Hepatocyte (in vitro differentiated cells): ENCODE measurements at regions not wholly inside any gene's neighbourhood (a gene's known extent, or its start where the extent isn't known, plus 50 kb on each side); places are given as distances from the start of the nearest gene placed in this dataset.

Source experiments
- DNase-seq: peaks from one replicate; pipeline ENCODE4 v3.0.0-alpha.2; 2016; ENCODE audit warnings: low spot score
- H2AFZ ChIP-seq: fragments of 200-600 bp; sonication (generic); 2 replicates; pipeline ENCODE4 v1.6.0; 2016; ENCODE audit warnings: antibody characterized with exemption, mild to moderate bottlenecking
- H3K27ac ChIP-seq: fragments of 200-600 bp; sonication (generic); 2 replicates; pipeline ENCODE4 v1.5.1; 2016; ENCODE audit warnings: mild to moderate bottlenecking
- H3K27me3 ChIP-seq: fragments of 200-600 bp; sonication (generic); 2 replicates; pipeline ENCODE4 v1.6.1; 2016
- H3K36me3 ChIP-seq: fragments of 200-600 bp; sonication (generic); replicated peaks from 2 replicates; pipeline ENCODE4 v1.5.1; 2016; ENCODE audit warnings: low read depth; ENCODE audit not compliant: insufficient read depth
- H3K4me1 ChIP-seq: fragments of 200-600 bp; sonication (generic); 2 replicates; pipeline ENCODE4 v1.5.1; 2016; ENCODE audit warnings: mild to moderate bottlenecking, moderate library complexity; ENCODE audit not compliant: insufficient read depth
- H3K4me2 ChIP-seq: fragments of 200-600 bp; sonication (generic); 2 replicates; pipeline ENCODE4 v1.6.0; 2016
- H3K4me3 ChIP-seq: fragments of 200-600 bp; sonication (generic); 2 replicates; pipeline ENCODE4 v1.5.1; 2016; ENCODE audit warnings: mild to moderate bottlenecking
- H3K79me2 ChIP-seq: fragments of 200-600 bp; sonication (generic); 2 replicates; pipeline ENCODE4 v1.6.0; 2017; ENCODE audit warnings: mild to moderate bottlenecking
- H3K9me2 ChIP-seq: fragments of 200-600 bp; sonication (generic); replicated peaks from 2 replicates; pipeline ENCODE4 v1.6.0; 2017; ENCODE audit warnings: mild to moderate bottlenecking; ENCODE audit not compliant: insufficient read depth
- H3K9me3 ChIP-seq: fragments of 200-600 bp; sonication (generic); 2 replicates; pipeline ENCODE4 v1.5.1; 2016; ENCODE audit warnings: low read depth, mild to moderate bottlenecking
- H4K20me1 ChIP-seq: fragments of 200-600 bp; sonication (generic); 2 replicates; pipeline ENCODE4 v1.6.0; 2016; ENCODE audit warnings: mild to moderate bottlenecking; ENCODE audit not compliant: insufficient read depth, poor library complexity, severe bottlenecking
- EZH2 ChIP-seq: fragments of 200-600 bp; sonication (generic); IDR thresholded peaks from 2 replicates; pipeline ENCODE4 v1.6.1; 2016; ENCODE audit warnings: antibody characterized with exemption, mild to moderate bottlenecking, borderline replicate concordance
- EZH2phosphoT487 ChIP-seq: fragments of 200-600 bp; sonication (generic); IDR thresholded peaks from one replicate; pipeline ENCODE4 v1.6.1; 2018; ENCODE audit warnings: antibody characterized with exemption, mild to moderate bottlenecking, low read depth, moderate library complexity; ENCODE audit not compliant: unreplicated experiment, severe bottlenecking
- WGBS: methylation state at CpG from one replicate; pipeline ENCODE4 v1.1.6; 2016; ENCODE audit warnings: low lambda C conversion rate; ENCODE audit errors: missing lambda C conversion rate; 5-methylcytosine and 5-hydroxymethylcytosine counted together
- TF ChIP-seq, protein P1 (sequence below): fragments of 200-600 bp; sonication (generic); IDR thresholded peaks from 2 replicates; pipeline ENCODE4 v1.5.1; 2016; ENCODE audit warnings: antibody characterized with exemption, mild to moderate bottlenecking; ENCODE audit not compliant: poor library complexity

DNA sequence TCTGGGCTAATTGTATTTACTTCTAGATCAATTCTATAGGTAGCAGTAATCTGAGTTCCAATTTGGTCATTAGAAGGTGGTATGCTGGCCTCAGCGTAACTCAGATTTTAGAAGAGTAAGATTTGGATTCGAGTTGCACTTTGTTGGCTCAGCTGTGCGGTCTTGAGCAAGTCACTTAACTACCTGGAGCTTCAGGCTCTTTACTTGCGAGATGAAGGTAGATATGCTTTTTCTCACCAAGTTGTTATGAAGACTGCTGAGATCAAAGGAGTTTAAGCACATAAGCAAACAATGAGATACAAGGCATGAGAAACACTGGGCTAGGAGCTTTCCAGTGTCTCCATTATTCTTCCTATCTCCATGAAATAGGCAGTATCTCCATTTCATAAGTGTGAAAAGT, 133.8 kb upstream of the RANBP3L start:
- H3K27ac ChIP-seq, result no peak overlapping the region
- no peaks in the 10 kb centered on the region for H3K9me2 ChIP-seq
- H2AFZ ChIP-seq, result no peak overlapping the region
- H3K79me2 ChIP-seq, result no peaks in the 10 kb centered on the region
- 87% methylated on average over 4 of the region's 4 CpGs for WGBS
- no peaks in the 10 kb centered on the region for H4K20me1 ChIP-seq
- H3K27me3 ChIP-seq, result no peaks in the 10 kb centered on the region
- no peak overlapping the region for H3K4me2 ChIP-seq
- H3K9me3 ChIP-seq, result no peaks in the 10 kb centered on the region
- TF ChIP-seq, protein P1, sequence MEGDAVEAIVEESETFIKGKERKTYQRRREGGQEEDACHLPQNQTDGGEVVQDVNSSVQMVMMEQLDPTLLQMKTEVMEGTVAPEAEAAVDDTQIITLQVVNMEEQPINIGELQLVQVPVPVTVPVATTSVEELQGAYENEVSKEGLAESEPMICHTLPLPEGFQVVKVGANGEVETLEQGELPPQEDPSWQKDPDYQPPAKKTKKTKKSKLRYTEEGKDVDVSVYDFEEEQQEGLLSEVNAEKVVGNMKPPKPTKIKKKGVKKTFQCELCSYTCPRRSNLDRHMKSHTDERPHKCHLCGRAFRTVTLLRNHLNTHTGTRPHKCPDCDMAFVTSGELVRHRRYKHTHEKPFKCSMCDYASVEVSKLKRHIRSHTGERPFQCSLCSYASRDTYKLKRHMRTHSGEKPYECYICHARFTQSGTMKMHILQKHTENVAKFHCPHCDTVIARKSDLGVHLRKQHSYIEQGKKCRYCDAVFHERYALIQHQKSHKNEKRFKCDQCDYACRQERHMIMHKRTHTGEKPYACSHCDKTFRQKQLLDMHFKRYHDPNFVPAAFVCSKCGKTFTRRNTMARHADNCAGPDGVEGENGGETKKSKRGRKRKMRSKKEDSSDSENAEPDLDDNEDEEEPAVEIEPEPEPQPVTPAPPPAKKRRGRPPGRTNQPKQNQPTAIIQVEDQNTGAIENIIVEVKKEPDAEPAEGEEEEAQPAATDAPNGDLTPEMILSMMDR, result no peak
- TF ChIP-seq EZH2phosphoT487, result no peak
- no peak for TF ChIP-seq EZH2
- H3K4me3 ChIP-seq, result no peak overlapping the region
- H3K4me1 ChIP-seq, result no peaks in the 10 kb centered on the region
- no peaks in the 10 kb centered on the region for H3K36me3 ChIP-seq
- DNase-seq, result no peak

DNA sequence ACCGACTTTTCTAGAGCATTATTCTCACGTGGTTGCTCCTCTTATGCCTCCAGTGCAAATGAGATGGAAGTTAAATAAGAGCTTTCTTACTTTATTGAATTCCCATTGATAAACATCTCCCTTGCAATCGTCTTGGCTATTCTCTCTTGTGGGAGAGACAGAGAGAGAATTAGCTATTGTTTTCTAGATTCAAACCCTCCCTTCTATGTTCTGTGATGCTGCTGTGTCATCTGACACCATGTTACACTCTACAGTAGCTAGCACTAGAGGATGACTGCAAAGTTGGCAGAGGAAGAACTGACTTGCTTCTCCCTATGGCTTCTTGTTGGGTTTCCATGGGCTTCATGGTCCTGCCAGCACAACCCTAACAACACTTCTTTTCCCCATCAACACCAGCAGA, 134.6 kb upstream of the RANBP3L start:
- peaks cover 4% of the 10 kb centered on the region for H3K4me1 ChIP-seq
- H3K36me3 ChIP-seq, result no peaks in the 10 kb centered on the region
- H3K4me3 ChIP-seq, result no peak overlapping the region
- H3K9me3 ChIP-seq, result no peaks in the 10 kb centered on the region
- no peak overlapping the region for H3K27ac ChIP-seq
- WGBS, result 70% methylated on average over 3 of the region's 3 CpGs
- DNase-seq, result no peak
- H3K27me3 ChIP-seq, result no peaks in the 10 kb centered on the region
- no peaks in the 10 kb centered on the region for H3K79me2 ChIP-seq
- no peak for TF ChIP-seq EZH2phosphoT487
- no peak for TF ChIP-seq EZH2
- TF ChIP-seq, protein P1, result no peak
- no peak overlapping the region for H3K4me2 ChIP-seq
- H3K9me2 ChIP-seq, result no peaks in the 10 kb centered on the region
- no peak overlapping the region for H2AFZ ChIP-seq
- no peaks in the 10 kb centered on the region for H4K20me1 ChIP-seq

DNA sequence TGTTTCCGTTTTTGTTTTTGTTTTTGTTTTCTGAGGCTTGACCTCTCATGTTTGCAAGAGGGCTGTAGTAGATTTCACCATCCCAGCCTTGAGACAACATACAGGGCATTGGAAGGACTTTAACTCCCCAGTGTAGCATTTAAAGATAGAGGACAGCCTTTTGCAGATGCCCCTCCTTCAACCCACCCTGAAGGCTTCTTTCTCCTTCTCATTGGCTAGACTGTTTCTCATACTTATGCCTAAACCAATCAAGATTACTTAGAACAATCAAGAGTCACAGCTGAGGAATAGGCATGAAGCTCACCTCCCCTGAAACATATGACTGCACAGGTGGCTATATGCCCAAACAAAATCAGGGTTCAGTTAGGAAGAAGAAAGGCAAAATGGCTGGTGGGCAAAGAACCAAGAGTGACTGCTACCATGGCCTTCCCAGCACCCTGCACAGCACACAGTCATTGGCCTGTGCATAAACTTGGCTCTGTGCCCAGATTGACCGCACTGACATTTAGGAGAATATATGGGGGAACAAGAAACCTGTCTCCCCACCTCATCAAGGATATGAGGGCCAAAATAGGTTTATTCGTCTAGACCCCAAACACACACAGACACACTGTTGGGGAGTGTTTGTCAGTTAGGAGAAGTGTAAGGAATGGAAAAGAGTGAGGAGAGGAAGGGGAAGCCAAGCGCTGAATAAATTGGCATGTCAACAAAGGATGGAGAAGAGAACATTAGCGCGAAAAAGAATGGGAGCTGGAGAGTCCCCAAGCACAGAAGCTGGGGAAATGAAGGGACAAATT, 137.3 kb upstream of the RANBP3L start:
- Histone ChIP-seq H3K36me3 (no peaks in the 10 kb centered on the region), H3K4me2 (no peak overlapping the region), H3K9me2 (no peaks in the 10 kb centered on the region), H3K4me3 (no peak overlapping the region), H4K20me1 (no peaks in the 10 kb centered on the region), H3K9me3 (no peaks in the 10 kb centered on the region), H2AFZ (no peak overlapping the region), H3K27ac (no peak overlapping the region), H3K27me3 (no peaks in the 10 kb centered on the region), H3K4me1 (peaks cover 28% of the 10 kb centered on the region), H3K79me2 (no peaks in the 10 kb centered on the region)
- TF ChIP-seq, protein P1, result no peak
- TF ChIP-seq EZH2phosphoT487 (no peak), EZH2 (no peak)
- DNase-seq, result no peak
- 91% methylated on average over 6 of the region's 6 CpGs for WGBS
